IMR-90 (cell line): ENCODE measurements at regions not wholly inside any gene's neighbourhood (a gene's known extent, or its start where the extent isn't known, plus 50 kb on each side); places are given as distances from the start of the nearest gene placed in this dataset.

Experiments used
- BHLHE40 ChIP-seq: fragments of 150-350 bp; IDR thresholded peaks from 2 replicates; pipeline ENCODE4 v1.6.1; 2016; ENCODE audit warnings: mild to moderate bottlenecking, low read depth, low read length
- CTCF ChIP-seq: conservative IDR thresholded peaks from 2 replicates; pipeline ENCODE4 v1.5.1; 2012; ENCODE audit warnings: mild to moderate bottlenecking, low read depth, low read length, improper control_type of control experiment
- MAZ ChIP-seq: IDR thresholded peaks from 2 replicates; pipeline ENCODE4 v1.6.1; 2012; ENCODE audit warnings: low read depth, mild to moderate bottlenecking, low read length, improper control_type of control experiment, moderate library complexity, borderline replicate concordance
- POLR2A ChIP-seq: IDR thresholded peaks from 2 replicates; pipeline ENCODE4 v1.6.1; 2012; ENCODE audit warnings: mild to moderate bottlenecking, low read depth, low read length

GRCh38 chr18:71643822-71644221 is 900.3 kb downstream of the CBLN2 start:
- TF ChIP-seq POLR2A (no peak), CTCF (no peak), BHLHE40 (no peak), MAZ (no peak)
